GM04504 (cell line): ENCODE measurements at regions not wholly inside any gene's neighbourhood (a gene's known extent, or its start where the extent isn't known, plus 50 kb on each side); places are given as distances from the start of the nearest gene placed in this dataset.
"Not testable (repeated sequence)": the region's sequence is repeated elsewhere in the genome, so short reads cannot be mapped to it uniquely, and the experiment has no call there.

Source experiments
- DNase-seq: peaks from one replicate; pipeline ENCODE4 v3.0.0-alpha.2; 2012; ENCODE audit warnings: low read depth

GRCh38 chr2:9708683-9709538 lies 78.1 kb upstream of the YWHAQ start:
- no peak for DNase-seq

- no peak for DNase-seq
Observed at GRCh38 chr2:9709539-9710285, 78.9 kb upstream of the YWHAQ start.

- DNase-seq: no peak
Observed at GRCh38 chr2:9710311-9710710, 79.5 kb upstream of the YWHAQ start.

GRCh38 chr2:9712263-9712662 lies 81.5 kb upstream of the YWHAQ start:
- DNase-seq: no peak

GRCh38 chr2:9714630-9715214 lies 83.9 kb upstream of the YWHAQ start:
- no peak for DNase-seq

GRCh38 chr2:9715238-9715637 lies 84.4 kb upstream of the YWHAQ start:
- DNase-seq: no peak

GRCh38 chr2:9717886-9718451 lies 87.2 kb upstream of the YWHAQ start:
- no peak for DNase-seq

- DNase-seq: no peak
Observed at GRCh38 chr2:9720352-9721093, 89.7 kb upstream of the YWHAQ start.

- no peak for DNase-seq
Observed at GRCh38 chr2:9721344-9721743, 90.5 kb upstream of the YWHAQ start.

GRCh38 chr2:9722451-9722850 lies 91.7 kb upstream of the YWHAQ start:
- DNase-seq: no peak

GRCh38 chr2:9724565-9724964 lies 93.8 kb upstream of the YWHAQ start:
- DNase-seq: no peak

- no peak for DNase-seq
Observed at GRCh38 chr2:9725106-9725505, 94.3 kb upstream of the YWHAQ start.

- DNase-seq: not testable (repeated sequence)
Observed at GRCh38 chr2:9726016-9726415, 95.2 kb upstream of the YWHAQ start.

GRCh38 chr2:9730523-9730922 lies 99.7 kb upstream of the YWHAQ start:
- not testable (repeated sequence) for DNase-seq

GRCh38 chr2:9732824-9733223 lies 102.0 kb upstream of the YWHAQ start:
- DNase-seq: no peak

GRCh38 chr2:9734308-9734707 lies 103.5 kb upstream of the YWHAQ start:
- DNase-seq: no peak

GRCh38 chr2:9735335-9735734 lies 104.5 kb upstream of the YWHAQ start:
- DNase-seq: no peak

GRCh38 chr2:9736021-9736420 lies 105.2 kb upstream of the YWHAQ start:
- no peak for DNase-seq

GRCh38 chr2:9737053-9737875 lies 106.0 kb upstream of the TAF1B start:
- DNase-seq: no peak

- no peak for DNase-seq
Observed at GRCh38 chr2:9738062-9738461, 105.2 kb upstream of the TAF1B start.
